Activated CD4-positive, alpha-beta memory T cell treated with anti-CD3 and anti-CD28 coated beads, Interleukin-2, amount 10 ng/mL, durations not matched to agents 7 days and 5 days (primary cell): ENCODE measurements at regions not wholly inside any gene's neighbourhood (a gene's known extent, or its start where the extent isn't known, plus 50 kb on each side); places are given as distances from the start of the nearest gene placed in this dataset.
"Not testable (repeated sequence)": the region's sequence is repeated elsewhere in the genome, so short reads cannot be mapped to it uniquely, and the experiment has no call there.

Experiments used
- CTCF ChIA-PET: fragments of 350-600 bp; sonication (Branson Sonifier 250); formaldehyde crosslinking; loops from one replicate; lab custom pipeline; 2021; ENCODE audit warnings: antibody characterized with exemption, inconsistent platforms; lab: Charles Lee
- POLR2A ChIA-PET: fragments of 350-600 bp; sonication (Branson Sonifier 250); formaldehyde crosslinking; loops from one replicate; lab custom pipeline; 2021; ENCODE audit warnings: antibody characterized with exemption; lab: Charles Lee
- DNase-seq: peaks from one replicate; pipeline ENCODE4 v3.0.0-alpha.2; 2020
- H3K27ac Mint-ChIP-seq: one replicate; pipeline ENCODE4 v1.8.0; 2021; ENCODE audit warnings: mild to moderate bottlenecking, mixed read lengths
- H3K27me3 Mint-ChIP-seq: one replicate; pipeline ENCODE4 v1.8.0; 2021; ENCODE audit warnings: mixed read lengths
- H3K36me3 Mint-ChIP-seq: one replicate; pipeline ENCODE4 v1.8.0; 2021; ENCODE audit warnings: low read depth, mixed read lengths
- H3K4me1 Mint-ChIP-seq: one replicate; pipeline ENCODE4 v1.8.0; 2021; ENCODE audit warnings: mixed read lengths
- H3K4me3 Mint-ChIP-seq: one replicate; pipeline ENCODE4 v1.8.0; 2021; ENCODE audit warnings: mild to moderate bottlenecking, mixed read lengths
- H3K9me3 Mint-ChIP-seq: one replicate; pipeline ENCODE4 v1.8.0; 2021; ENCODE audit warnings: mixed read lengths

DNA sequence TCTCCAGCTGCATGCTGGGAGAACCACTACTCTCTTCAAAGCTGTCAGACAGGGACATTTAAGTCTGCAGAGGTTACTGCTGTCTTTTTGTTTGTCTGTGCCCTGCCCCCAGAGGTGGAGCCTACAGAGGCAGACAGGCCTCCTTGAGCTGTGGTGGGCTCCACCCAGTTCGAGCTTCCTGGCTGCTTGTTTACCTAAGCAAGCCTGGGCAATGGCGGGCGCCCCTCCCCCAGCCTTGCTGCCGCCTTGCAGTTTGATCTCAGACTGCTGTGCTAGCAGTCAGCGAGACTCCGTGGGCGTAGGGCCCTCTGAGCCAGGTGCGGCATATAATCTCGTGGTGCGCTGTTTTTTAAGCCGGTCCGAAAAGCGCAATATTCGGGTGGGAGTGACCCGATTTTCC lies 215.0 kb downstream of the STIM2 start:
- H3K27ac Mint-ChIP-seq, DNase-seq, H3K36me3 Mint-ChIP-seq, POLR2A ChIA-PET, H3K9me3 Mint-ChIP-seq, H3K4me3 Mint-ChIP-seq, H3K4me1 Mint-ChIP-seq, CTCF ChIA-PET, H3K27me3 Mint-ChIP-seq: not testable (repeated sequence)

DNA sequence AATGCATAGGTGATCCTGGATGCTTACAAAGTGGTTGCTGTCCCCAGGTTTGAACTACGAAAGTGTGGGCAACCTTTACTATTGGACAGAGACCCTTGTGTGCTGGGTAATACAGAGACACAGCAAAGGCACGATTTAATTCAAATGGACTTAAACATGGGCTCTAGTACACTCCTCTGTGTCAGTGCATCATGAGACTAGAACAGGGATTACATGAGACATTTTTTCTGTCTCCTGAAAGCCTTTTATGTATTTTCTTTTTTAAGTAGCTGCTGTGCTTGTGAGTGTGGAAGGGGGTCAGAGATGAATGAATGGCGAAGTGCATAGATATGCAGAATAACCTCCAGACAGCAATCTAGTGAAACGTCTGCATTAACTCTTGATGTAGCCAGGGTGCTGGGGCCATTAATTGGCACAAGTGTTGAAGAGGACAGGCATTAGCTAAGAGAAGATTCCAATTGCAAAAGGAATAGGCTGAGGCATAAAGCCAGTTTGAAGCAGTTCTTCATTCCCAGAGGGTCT lies 218.4 kb downstream of the STIM2 start:
- no peak for DNase-seq
- Mint-ChIP-seq H3K4me1 (no peaks in the 10 kb centered on the region), H3K36me3 (no peaks in the 10 kb centered on the region), H3K4me3 (no peak overlapping the region), H3K9me3 (no peaks in the 10 kb centered on the region), H3K27me3 (peaks cover 12% of the 10 kb centered on the region), H3K27ac (no peak overlapping the region)
- ChIA-PET POLR2A (no interaction called here), CTCF (no interaction called here)

- no peaks in the 10 kb centered on the region for H3K36me3 Mint-ChIP-seq
- H3K27ac Mint-ChIP-seq = no peak overlapping the region
- H3K9me3 Mint-ChIP-seq = no peaks in the 10 kb centered on the region
- DNase-seq = no peak
- ChIA-PET CTCF (interaction anchor here (0.7 kb wide), 1 partner anchor 13 kb away, joined by 3 read pairs; no protein-coding TSS in a partner anchor), POLR2A (no interaction called here)
- H3K4me1 Mint-ChIP-seq = peaks cover 2% of the 10 kb centered on the region
- peaks cover 32% of the 10 kb centered on the region for H3K27me3 Mint-ChIP-seq
- H3K4me3 Mint-ChIP-seq = no peak overlapping the region
Measured at GRCh38 chr4:27081675-27082586, 221.3 kb downstream of the STIM2 start.

DNA sequence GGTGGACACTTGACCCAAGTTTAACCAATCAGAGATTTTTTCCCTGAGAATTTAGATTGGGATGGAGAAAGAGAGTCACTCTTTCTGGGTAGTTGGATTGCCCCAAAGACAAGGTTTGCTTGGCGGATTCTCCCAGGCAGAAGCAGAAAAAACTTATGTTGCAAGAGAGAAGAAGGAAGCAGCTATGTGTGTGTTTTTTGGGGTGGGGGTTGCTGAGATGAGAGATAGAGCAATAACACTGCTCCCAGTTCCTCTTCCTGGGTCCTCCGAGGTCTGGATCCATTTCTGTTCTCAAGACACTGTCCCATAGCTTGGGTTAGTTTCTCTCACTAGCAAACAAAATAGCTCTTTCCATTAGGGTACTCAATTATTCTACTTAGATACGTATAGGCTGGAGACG lies 222.1 kb downstream of the STIM2 start:
- CTCF ChIA-PET = interaction anchor here (1.0 kb wide), 1 partner anchor 35 kb away, joined by 3 read pairs; no protein-coding TSS in a partner anchor

GRCh38 chr4:27084685-27085361 lies 224.2 kb downstream of the STIM2 start:
- Mint-ChIP-seq H3K4me3 (no peak overlapping the region), H3K4me1 (peaks cover 2% of the 10 kb centered on the region), H3K9me3 (no peaks in the 10 kb centered on the region), H3K27me3 (peaks cover 34% of the 10 kb centered on the region), H3K36me3 (no peaks in the 10 kb centered on the region), H3K27ac (no peak overlapping the region)
- POLR2A ChIA-PET = no interaction called here
- CTCF ChIA-PET = interaction anchor here (1.0 kb wide), 1 partner anchor 37 kb away, joined by 3 read pairs; no protein-coding TSS in a partner anchor
- no peak for DNase-seq

More for the DNA sequence above, 222.1 kb downstream of the STIM2 start:
- no peaks in the 10 kb centered on the region for H3K36me3 Mint-ChIP-seq
- H3K27me3 Mint-ChIP-seq = peaks cover 32% of the 10 kb centered on the region
- H3K4me1 Mint-ChIP-seq = peaks cover 2% of the 10 kb centered on the region
- POLR2A ChIA-PET = no interaction called here
- H3K4me3 Mint-ChIP-seq = no peak overlapping the region
- H3K9me3 Mint-ChIP-seq = no peaks in the 10 kb centered on the region
- no peak for DNase-seq
- H3K27ac Mint-ChIP-seq = no peak overlapping the region

DNA sequence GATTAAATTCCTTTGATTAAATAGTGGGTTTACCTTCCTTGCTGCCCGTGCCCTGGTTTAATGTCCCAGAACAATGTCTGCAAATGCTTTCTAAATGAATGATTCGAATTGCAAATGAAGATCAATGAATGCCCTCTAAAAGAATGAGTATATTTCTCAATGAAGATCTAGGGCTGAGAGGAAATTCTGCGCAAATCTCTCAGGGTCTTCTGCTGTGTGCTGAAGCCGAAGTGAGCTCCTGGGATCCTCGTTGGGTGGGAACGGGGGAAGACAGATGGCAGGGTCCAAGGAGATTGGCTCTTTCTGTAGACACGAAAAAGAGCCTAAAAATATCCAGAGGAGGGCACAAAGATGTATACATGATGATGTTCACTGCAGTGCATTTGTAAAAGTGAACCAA lies 224.8 kb downstream of the STIM2 start:
- H3K9me3 Mint-ChIP-seq = no peaks in the 10 kb centered on the region
- H3K4me3 Mint-ChIP-seq = no peak overlapping the region
- peaks cover 34% of the 10 kb centered on the region for H3K27me3 Mint-ChIP-seq
- no peak overlapping the region for H3K27ac Mint-ChIP-seq
- no peak for DNase-seq
- H3K36me3 Mint-ChIP-seq = no peaks in the 10 kb centered on the region
- ChIA-PET POLR2A (no interaction called here), CTCF (no interaction called here)
- H3K4me1 Mint-ChIP-seq = peaks cover 2% of the 10 kb centered on the region

GRCh38 chr4:27087306-27088045 lies 226.8 kb downstream of the STIM2 start:
- Mint-ChIP-seq H3K27me3 (peaks cover 34% of the 10 kb centered on the region), H3K27ac (no peak overlapping the region), H3K9me3 (no peaks in the 10 kb centered on the region), H3K4me3 (no peak overlapping the region), H3K4me1 (peaks cover 2% of the 10 kb centered on the region), H3K36me3 (no peaks in the 10 kb centered on the region)
- ChIA-PET CTCF (no interaction called here), POLR2A (no interaction called here)
- DNase-seq = no peak

DNA sequence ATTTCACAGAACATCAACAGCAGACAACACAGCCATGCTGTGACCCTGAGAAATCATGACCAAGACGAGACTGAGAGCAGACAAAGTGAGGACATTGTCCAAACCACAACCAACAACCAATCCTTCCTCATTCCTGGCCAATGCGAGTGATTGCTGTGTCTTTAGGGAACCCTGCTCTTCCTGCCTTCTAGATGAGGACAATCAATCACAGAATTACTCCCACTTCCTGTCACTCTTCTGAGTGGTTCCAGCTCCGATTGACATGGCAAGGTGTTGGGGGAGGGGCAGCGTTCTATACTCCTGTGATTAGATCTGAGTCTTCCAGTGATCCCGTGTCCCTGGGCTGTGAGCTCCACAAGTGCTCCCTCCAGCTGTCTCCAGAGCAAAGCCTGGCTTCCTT lies 227.8 kb downstream of the STIM2 start:
- Mint-ChIP-seq H3K27ac (no peak overlapping the region), H3K4me1 (peaks cover 2% of the 10 kb centered on the region), H3K27me3 (peaks cover 27% of the 10 kb centered on the region), H3K9me3 (no peaks in the 10 kb centered on the region), H3K4me3 (no peak overlapping the region), H3K36me3 (no peaks in the 10 kb centered on the region)
- CTCF ChIA-PET = no interaction called here
- DNase-seq = no peak
- POLR2A ChIA-PET = no interaction called here

DNA sequence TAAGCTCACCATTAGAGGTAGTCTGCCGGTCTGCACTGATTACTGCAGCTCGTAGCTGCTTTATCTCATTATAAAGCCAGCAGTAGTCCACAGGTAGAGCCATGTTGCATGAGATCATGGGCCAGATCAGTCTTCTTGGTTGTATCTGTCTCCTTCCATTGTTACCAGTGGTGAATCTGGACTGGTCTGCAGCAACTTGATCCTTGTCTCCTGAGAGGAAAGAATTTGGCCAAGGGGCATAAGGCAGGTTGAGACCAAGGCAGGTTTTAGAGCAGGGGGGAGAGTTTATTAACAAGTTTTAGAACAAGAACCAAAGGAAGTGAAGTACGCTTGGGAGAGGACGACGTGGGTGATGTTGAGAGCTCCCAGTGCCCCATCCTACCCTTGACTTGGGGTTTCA lies 228.5 kb downstream of the STIM2 start:
- CTCF ChIA-PET = no interaction called here
- no peaks in the 10 kb centered on the region for H3K36me3 Mint-ChIP-seq
- no peak overlapping the region for H3K27ac Mint-ChIP-seq
- DNase-seq = no peak
- POLR2A ChIA-PET = no interaction called here
- peaks cover 20% of the 10 kb centered on the region for H3K27me3 Mint-ChIP-seq
- H3K4me1 Mint-ChIP-seq = peaks cover 2% of the 10 kb centered on the region
- no peaks in the 10 kb centered on the region for H3K9me3 Mint-ChIP-seq
- no peak overlapping the region for H3K4me3 Mint-ChIP-seq

DNA sequence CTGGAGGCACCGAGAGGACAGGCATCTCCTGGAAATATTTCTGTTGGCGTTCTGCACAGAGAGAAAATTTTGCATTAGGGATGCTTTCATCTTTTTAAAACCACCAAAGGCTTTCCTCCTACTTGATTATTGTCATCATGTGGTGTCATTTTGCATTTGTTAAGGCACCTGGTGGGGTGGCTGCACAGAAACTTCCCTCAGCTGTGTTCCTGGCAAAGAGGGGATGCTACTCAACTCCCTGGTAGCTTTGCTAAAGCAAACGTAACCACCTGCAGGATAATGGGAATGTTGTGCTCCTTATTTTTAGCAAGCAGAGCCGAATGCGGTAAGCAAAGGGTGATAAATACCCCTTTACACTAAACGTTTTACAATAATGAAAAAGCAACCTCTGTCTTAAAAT lies 229.8 kb downstream of the STIM2 start:
- Mint-ChIP-seq H3K9me3 (no peaks in the 10 kb centered on the region), H3K27me3 (peaks cover 9% of the 10 kb centered on the region), H3K27ac (no peak overlapping the region), H3K36me3 (no peaks in the 10 kb centered on the region), H3K4me3 (no peak overlapping the region), H3K4me1 (no peaks in the 10 kb centered on the region)
- ChIA-PET CTCF (no interaction called here), POLR2A (no interaction called here)
- DNase-seq = no peak

- Mint-ChIP-seq H3K4me3 (no peak overlapping the region), H3K27ac (no peak overlapping the region), H3K9me3 (no peaks in the 10 kb centered on the region), H3K4me1 (no peaks in the 10 kb centered on the region), H3K27me3 (no peaks in the 10 kb centered on the region), H3K36me3 (no peaks in the 10 kb centered on the region)
- CTCF ChIA-PET = interaction anchor here (0.8 kb wide), 1 partner anchor 12 kb away, joined by 3 read pairs; no protein-coding TSS in a partner anchor
- DNase-seq = no peak
- POLR2A ChIA-PET = no interaction called here
Measured at GRCh38 chr4:27094224-27094623, 233.6 kb downstream of the STIM2 start.

DNA sequence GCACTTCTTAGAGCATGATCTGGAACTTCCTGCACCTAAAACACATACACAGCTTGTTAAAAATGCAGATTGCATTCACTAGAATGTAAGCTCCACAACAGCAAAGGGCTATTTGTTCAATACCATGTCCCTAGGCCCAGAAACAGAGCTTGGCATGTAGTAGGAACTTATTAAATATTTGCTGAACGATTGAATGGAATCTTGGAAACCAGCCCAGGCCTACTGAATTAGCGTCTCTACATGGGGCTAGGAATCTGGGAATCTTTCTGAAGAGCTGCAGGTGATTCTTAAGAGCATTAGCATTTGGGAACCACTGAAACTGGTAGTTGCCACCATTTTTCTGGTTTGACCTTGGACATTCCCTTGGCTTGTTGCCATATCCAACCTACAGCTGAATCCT lies 234.1 kb downstream of the STIM2 start:
- Mint-ChIP-seq H3K27me3 (no peaks in the 10 kb centered on the region), H3K9me3 (no peaks in the 10 kb centered on the region), H3K27ac (no peak overlapping the region), H3K4me1 (no peaks in the 10 kb centered on the region), H3K36me3 (no peaks in the 10 kb centered on the region), H3K4me3 (no peak overlapping the region)
- no peak for DNase-seq
- CTCF ChIA-PET = interaction anchor here (0.8 kb wide), 1 partner anchor 13 kb away, joined by 3 read pairs; no protein-coding TSS in a partner anchor
- POLR2A ChIA-PET = no interaction called here
